AG04449 (cell line): ENCODE measurements at regions not wholly inside any gene's neighbourhood (a gene's known extent, or its start where the extent isn't known, plus 50 kb on each side); places are given as distances from the start of the nearest gene placed in this dataset.

Source experiments
- CTCF ChIA-PET: fragments of 350-600 bp; formaldehyde crosslinking; extraction: SDS; loops from one replicate; lab custom pipeline; 2021; ENCODE audit warnings: antibody characterized with exemption; lab: Yijun Ruan, JAX
- POLR2A ChIA-PET: fragments of 400-600, 350-600 bp; formaldehyde crosslinking; extraction: SDS; loops from one replicate; lab custom pipeline; 2020; ENCODE audit warnings: antibody characterized with exemption, inconsistent platforms; lab: Yijun Ruan, JAX
- DNase-seq: peaks from one replicate; pipeline ENCODE4 v3.0.0-alpha.2; 2010; ENCODE audit warnings: low read depth, low spot score
- H3K4me3 ChIP-seq: 2 replicates; pipeline ENCODE4 v1.5.1; 2011; ENCODE audit warnings: low read depth, mild to moderate bottlenecking, control low read depth, low read length
- TF ChIP-seq, protein P1 (sequence below): IDR thresholded peaks from one replicate; pipeline ENCODE4 v1.5.1; 2011; ENCODE audit warnings: mild to moderate bottlenecking, moderate library complexity, low read length, control low read depth, inconsistent platforms; ENCODE audit not compliant: insufficient read depth; ENCODE audit errors: missing control alignments

DNA sequence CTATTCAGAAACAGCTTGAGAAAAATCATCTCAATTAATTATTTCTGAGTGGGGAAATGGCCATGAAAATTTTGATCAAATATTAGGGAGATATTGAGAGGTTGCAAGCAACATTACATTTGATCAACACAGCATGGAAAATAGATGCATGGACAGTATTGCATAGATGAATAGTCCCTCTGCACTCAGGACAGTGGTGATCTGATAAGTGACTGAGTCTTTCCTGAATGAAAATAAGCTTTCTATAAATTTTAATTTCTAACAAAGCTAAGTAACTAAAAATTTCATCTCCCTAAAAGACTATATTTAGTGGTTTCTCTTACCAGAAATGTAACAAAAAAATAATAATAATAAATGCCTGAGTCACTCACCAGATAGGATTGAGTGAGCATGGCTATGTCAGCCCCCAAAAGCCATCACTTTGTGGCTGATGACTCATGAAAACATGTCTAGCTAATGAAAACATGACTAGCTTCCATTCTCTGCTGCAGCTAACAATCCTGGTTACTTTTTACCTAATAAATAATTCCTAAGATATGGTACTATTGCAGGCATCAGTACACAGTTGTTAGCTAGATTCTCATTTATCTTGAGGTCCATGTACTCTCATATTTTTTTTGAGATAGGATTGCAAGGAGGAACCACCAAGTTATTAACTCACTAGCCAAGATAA lies 1294.8 kb upstream of the ACO1 start:
- ChIA-PET POLR2A (no interaction called here), CTCF (no interaction called here)
- TF ChIP-seq, protein P1, sequence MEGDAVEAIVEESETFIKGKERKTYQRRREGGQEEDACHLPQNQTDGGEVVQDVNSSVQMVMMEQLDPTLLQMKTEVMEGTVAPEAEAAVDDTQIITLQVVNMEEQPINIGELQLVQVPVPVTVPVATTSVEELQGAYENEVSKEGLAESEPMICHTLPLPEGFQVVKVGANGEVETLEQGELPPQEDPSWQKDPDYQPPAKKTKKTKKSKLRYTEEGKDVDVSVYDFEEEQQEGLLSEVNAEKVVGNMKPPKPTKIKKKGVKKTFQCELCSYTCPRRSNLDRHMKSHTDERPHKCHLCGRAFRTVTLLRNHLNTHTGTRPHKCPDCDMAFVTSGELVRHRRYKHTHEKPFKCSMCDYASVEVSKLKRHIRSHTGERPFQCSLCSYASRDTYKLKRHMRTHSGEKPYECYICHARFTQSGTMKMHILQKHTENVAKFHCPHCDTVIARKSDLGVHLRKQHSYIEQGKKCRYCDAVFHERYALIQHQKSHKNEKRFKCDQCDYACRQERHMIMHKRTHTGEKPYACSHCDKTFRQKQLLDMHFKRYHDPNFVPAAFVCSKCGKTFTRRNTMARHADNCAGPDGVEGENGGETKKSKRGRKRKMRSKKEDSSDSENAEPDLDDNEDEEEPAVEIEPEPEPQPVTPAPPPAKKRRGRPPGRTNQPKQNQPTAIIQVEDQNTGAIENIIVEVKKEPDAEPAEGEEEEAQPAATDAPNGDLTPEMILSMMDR = no peak
- DNase-seq = no peak
- H3K4me3 ChIP-seq = no peak overlapping the region

DNA sequence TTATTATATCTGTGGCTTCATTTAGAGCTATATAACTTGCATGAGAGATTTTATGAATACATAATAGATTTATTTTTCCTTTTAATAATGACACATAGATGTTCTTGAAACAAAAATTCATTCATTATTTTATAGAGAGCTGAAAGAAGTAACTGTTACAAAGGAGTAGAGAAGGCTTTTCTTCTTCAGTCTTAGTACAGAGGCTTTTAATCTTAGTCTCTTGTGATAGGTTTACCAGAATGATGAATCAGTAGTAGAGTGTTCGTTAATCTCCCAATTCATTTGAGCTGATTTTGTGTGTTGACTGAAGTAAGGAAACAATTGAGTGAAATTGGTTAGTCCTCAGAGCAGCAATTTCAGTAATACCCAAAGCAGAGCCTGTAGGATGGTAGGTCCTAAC lies 1284.1 kb upstream of the ACO1 start:
- TF ChIP-seq, protein P1 = no peak
- H3K4me3 ChIP-seq = no peak overlapping the region
- CTCF ChIA-PET = no interaction called here
- no peak for DNase-seq
- POLR2A ChIA-PET = no interaction called here

DNA sequence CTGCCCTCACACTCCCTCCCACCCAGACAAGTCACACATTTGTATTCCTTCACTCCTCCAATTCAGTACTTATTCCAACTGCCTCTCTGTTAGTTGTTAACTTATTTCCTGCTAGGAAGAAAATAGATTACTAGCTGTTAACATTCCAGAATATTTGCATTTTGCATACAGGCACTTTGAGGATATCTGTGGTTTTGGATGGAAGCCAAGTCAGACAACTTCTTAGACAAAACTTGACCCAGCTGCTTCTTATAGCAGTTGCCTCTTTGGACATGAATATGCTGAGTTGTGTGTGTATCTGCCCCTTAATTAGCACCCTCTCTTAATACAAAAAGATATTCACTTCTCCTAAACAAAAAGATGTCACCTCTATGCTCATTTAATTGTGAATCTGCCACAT lies 1280.6 kb upstream of the ACO1 start:
- TF ChIP-seq, protein P1 = no peak

DNA sequence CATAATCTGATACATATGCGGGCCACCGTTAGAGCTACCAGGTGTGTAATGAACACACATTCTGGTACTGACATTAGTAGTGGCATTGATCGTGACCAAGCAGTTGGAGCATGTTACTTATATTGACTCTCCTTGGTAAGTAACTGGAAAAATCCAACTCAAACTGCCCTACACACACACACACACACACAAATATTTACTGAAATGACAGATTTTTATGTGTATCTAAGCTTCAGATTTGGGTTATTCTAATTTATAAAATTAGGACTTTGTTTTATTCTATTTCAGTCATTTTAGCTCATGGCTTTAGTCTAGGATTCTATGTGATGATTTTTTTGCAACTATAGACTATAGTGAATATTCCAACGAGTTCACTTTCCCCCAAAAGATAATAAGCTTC lies 1280.2 kb upstream of the ACO1 start:
- ChIA-PET POLR2A (no interaction called here), CTCF (no interaction called here)
- no peak overlapping the region for H3K4me3 ChIP-seq
- DNase-seq = no peak
- TF ChIP-seq, protein P1 = no peak

More for the DNA sequence above, 1280.6 kb upstream of the ACO1 start:
- DNase-seq = no peak
- no peak overlapping the region for H3K4me3 ChIP-seq
- POLR2A ChIA-PET = no interaction called here
- CTCF ChIA-PET = no interaction called here

DNA sequence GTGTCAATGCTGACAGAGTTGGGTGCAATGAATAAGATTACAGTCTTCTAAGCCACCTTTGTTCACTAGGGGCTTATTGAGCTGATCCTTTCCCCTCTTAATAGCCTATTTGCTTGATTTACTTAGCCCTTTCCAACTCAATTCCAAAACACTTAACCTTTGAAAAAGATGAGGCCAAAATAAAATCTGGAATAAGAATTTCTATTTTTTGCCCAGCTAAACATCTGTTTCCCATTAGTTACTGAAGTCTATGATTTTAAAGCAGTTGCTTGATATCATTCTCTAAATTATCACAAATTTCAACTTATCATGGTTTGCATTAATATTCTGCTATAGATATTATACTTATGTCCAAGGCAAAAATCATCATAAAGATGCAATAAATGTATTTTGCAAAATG lies 1272.0 kb upstream of the ACO1 start:
- POLR2A ChIA-PET = no interaction called here
- TF ChIP-seq, protein P1 = no peak
- CTCF ChIA-PET = no interaction called here
- H3K4me3 ChIP-seq = no peak overlapping the region
- DNase-seq = no peak

DNA sequence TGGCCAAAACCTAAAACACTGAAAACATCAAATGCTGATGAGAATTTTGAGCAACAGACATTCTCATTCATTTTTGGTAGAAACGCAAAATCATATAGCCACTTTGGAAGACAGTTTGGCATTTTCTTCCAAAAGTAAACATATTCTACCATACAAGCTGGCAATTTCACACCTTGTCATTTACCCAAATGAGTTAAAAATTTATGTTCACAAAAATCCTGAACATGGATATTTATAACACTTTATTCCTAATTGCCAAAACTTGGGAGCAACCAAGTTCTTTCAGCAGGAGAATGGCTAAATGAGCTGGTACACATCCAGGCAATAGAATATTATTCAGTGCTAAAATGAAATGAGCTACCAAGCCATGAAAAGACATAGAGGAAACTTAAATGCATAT lies 1270.1 kb upstream of the ACO1 start:
- ChIA-PET CTCF (no interaction called here), POLR2A (no interaction called here)
- H3K4me3 ChIP-seq = no peak overlapping the region
- TF ChIP-seq, protein P1 = no peak
- no peak for DNase-seq
